H1 (cell line): ENCODE measurements at regions not wholly inside any gene's neighbourhood (a gene's known extent, or its start where the extent isn't known, plus 50 kb on each side); places are given as distances from the start of the nearest gene placed in this dataset.

Experiments used
- CTCF ChIA-PET: fragments of 300-600 bp; sonication (Branson Sonifier 250); formaldehyde crosslinking; loops from one replicate; lab custom pipeline; 2021; ENCODE audit not compliant: partially characterized antibody; lab: Charles Lee
- POLR2A ChIA-PET: fragments of 300-600 bp; sonication (Branson Sonifier 250); formaldehyde crosslinking; loops from one replicate; lab custom pipeline; 2021; ENCODE audit warnings: inconsistent platforms; ENCODE audit not compliant: partially characterized antibody; lab: Charles Lee
- DNase-seq, 2 experiments: peaks; one replicate each; pipeline versions ENCODE4 v3.0.0 to v3.0.0-alpha.2; 2010 to 2022; ENCODE audit warnings: low spot score in 2 of 2, low read depth in 1 of 2, mixed read lengths in 1 of 2
- FAIRE-seq: peaks from 2 replicates; lab custom pipeline; 2011; peaks lifted over from hg19 to GRCh38; lab: Jason Lieb, UNC
- H2AFZ ChIP-seq: 2 replicates; pipeline ENCODE4 v1.8.1; 2012; ENCODE audit warnings: low read length, inconsistent platforms
- H2AK5ac ChIP-seq: 2 replicates; pipeline ENCODE4 v1.6.1; 2013; ENCODE audit warnings: low read depth, low read length
- H2BK120ac ChIP-seq: replicated peaks from 2 replicates; pipeline ENCODE3; 2013; ENCODE audit warnings: low read depth, low read length, inconsistent platforms
- H2BK12ac ChIP-seq: 2 replicates; pipeline ENCODE4 v1.6.1; 2013; ENCODE audit warnings: low read depth, low read length
- H2BK15ac ChIP-seq: 2 replicates; pipeline ENCODE4 v1.6.1; 2013; ENCODE audit warnings: low read length
- H2BK20ac ChIP-seq: 2 replicates; pipeline ENCODE4 v1.6.1; 2013; ENCODE audit warnings: low read length
- H2BK5ac ChIP-seq: 2 replicates; pipeline ENCODE4 v1.6.1; 2013; ENCODE audit warnings: low read depth, low read length
- H3K14ac ChIP-seq: 2 replicates; pipeline ENCODE4 v1.6.1; 2013; ENCODE audit warnings: inconsistent platforms; ENCODE audit not compliant: insufficient read length
- H3K18ac ChIP-seq: 2 replicates; pipeline ENCODE4 v1.6.1; 2013; ENCODE audit warnings: low read length; ENCODE audit errors: extremely low read depth
- H3K23ac ChIP-seq: 2 replicates; pipeline ENCODE4 v1.6.1; 2013; ENCODE audit warnings: inconsistent platforms; ENCODE audit not compliant: insufficient read length
- H3K23me2 ChIP-seq: 2 replicates; pipeline ENCODE4 v1.6.1; 2013; ENCODE audit warnings: low read depth, low read length
- H3K27ac ChIP-seq: 2 replicates; pipeline ENCODE4 v1.6.1; 2011; ENCODE audit warnings: low read depth, low read length, inconsistent platforms
- H3K27me3 ChIP-seq, 4 experiments: replicated peaks in 1 of 4; 1 replicate in 1 of 4; 2 replicates in 3 of 4; pipeline versions ENCODE4 v1.6.1 to v1.8.1; 2011 to 2013; ENCODE audit warnings: low read length in 3 of 4, mild to moderate bottlenecking in 3 of 4, inconsistent platforms in 2 of 4, mixed read lengths in 2 of 4, moderate library complexity in 1 of 4; ENCODE audit not compliant: control insufficient read depth in 3 of 4, insufficient read depth in 3 of 4; ENCODE audit errors: extremely low read depth in 1 of 4
- H3K36me3 ChIP-seq, 4 experiments: 2 replicates each; pipeline versions ENCODE4 v1.6.1 to v1.8.1; 2011 to 2013; ENCODE audit warnings: mild to moderate bottlenecking in 4 of 4, low read length in 3 of 4, moderate library complexity in 2 of 4, control low read depth in 1 of 4, inconsistent platforms in 1 of 4; ENCODE audit not compliant: insufficient read depth in 4 of 4, control insufficient read depth in 2 of 4
- H3K4ac ChIP-seq: replicated peaks from 2 replicates; pipeline ENCODE3; 2013; ENCODE audit warnings: low read length, low read depth, mixed read lengths, inconsistent platforms; ENCODE audit not compliant: insufficient read length
- H3K4me1 ChIP-seq, 4 experiments: replicated peaks in 1 of 4; 1 replicate in 1 of 4; 2 replicates in 3 of 4; pipeline versions ENCODE4 v1.6.1 to v1.8.1; 2011 to 2013; ENCODE audit warnings: low read length in 3 of 4, inconsistent platforms in 2 of 4, mixed read lengths in 1 of 4; ENCODE audit not compliant: insufficient read depth in 4 of 4, control insufficient read depth in 3 of 4
- H3K4me2 ChIP-seq, 2 experiments: 2 replicates each; pipeline versions ENCODE4 v1.6.1 to v1.8.1; 2011 to 2013; ENCODE audit warnings: low read depth in 2 of 2, low read length in 2 of 2, control low read depth in 1 of 2, inconsistent platforms in 1 of 2, mild to moderate bottlenecking in 1 of 2; ENCODE audit not compliant: insufficient read depth in 1 of 2
- H3K4me3 ChIP-seq, 4 experiments: fragments of 200-600, 300-600 bp in 1 of 4; sonication (generic), shearing (Covaris generic), sonication (Bioruptor Twin) in 1 of 4; 2 replicates each; pipeline versions ENCODE4 v1.5.1 to v1.8.1; 2011 to 2016; ENCODE audit warnings: low read length in 4 of 4, low read depth in 3 of 4, control low read depth in 2 of 4, inconsistent platforms in 2 of 4, mild to moderate bottlenecking in 2 of 4, mixed read lengths in 1 of 4, moderate library complexity in 1 of 4; ENCODE audit not compliant: insufficient read depth in 2 of 4; ENCODE audit errors: extremely low read depth in 1 of 4
- H3K56ac ChIP-seq: replicated peaks from 2 replicates; pipeline ENCODE3; 2013; ENCODE audit warnings: low read depth, mild to moderate bottlenecking, mixed read lengths, low read length, inconsistent platforms; ENCODE audit not compliant: insufficient read length
- H3K79me1 ChIP-seq: 2 replicates; pipeline ENCODE4 v1.6.1; 2013; ENCODE audit warnings: low read depth, low read length, control low read depth
- H3K79me2 ChIP-seq, 2 experiments: 2 replicates each; pipeline versions ENCODE4 v1.6.1 to v1.8.1; 2012 to 2013; ENCODE audit warnings: low read length in 2 of 2, mild to moderate bottlenecking in 2 of 2, inconsistent platforms in 1 of 2; ENCODE audit not compliant: insufficient read depth in 2 of 2, control insufficient read depth in 1 of 2
- H3K9ac ChIP-seq, 4 experiments: replicated peaks in 1 of 4; 1 replicate in 1 of 4; 2 replicates in 3 of 4; pipeline versions ENCODE4 v1.6.1 to v1.8.1; 2011 to 2013; ENCODE audit warnings: low read depth in 3 of 4, low read length in 3 of 4, control low read depth in 2 of 4, mild to moderate bottlenecking in 2 of 4, moderate library complexity in 2 of 4, inconsistent platforms in 1 of 4; ENCODE audit errors: extremely low read depth in 1 of 4
- H3K9me3 ChIP-seq, 2 experiments: 2 replicates each; pipeline versions ENCODE4 v1.6.1 to v1.8.1; 2012 to 2013; ENCODE audit warnings: mild to moderate bottlenecking in 2 of 2, moderate library complexity in 2 of 2, control low read depth in 1 of 2, inconsistent platforms in 1 of 2, low read depth in 1 of 2, low read length in 1 of 2, mixed read lengths in 1 of 2; ENCODE audit not compliant: insufficient read depth in 2 of 2
- H4K20me1 ChIP-seq, 2 experiments: replicated peaks in 1 of 2; 2 replicates each; pipeline versions ENCODE3 to v1.8.1; 2011 to 2013; ENCODE audit warnings: inconsistent platforms in 2 of 2, low read length in 2 of 2, mild to moderate bottlenecking in 1 of 2; ENCODE audit not compliant: insufficient read depth in 2 of 2, control insufficient read depth in 1 of 2
- H4K5ac ChIP-seq: 2 replicates; pipeline ENCODE4 v1.6.1; 2013; ENCODE audit warnings: low read length, low read depth, mixed read lengths, inconsistent platforms; ENCODE audit not compliant: insufficient read length
- H4K8ac ChIP-seq: 2 replicates; pipeline ENCODE4 v1.8.0; 2013; ENCODE audit warnings: mild to moderate bottlenecking, moderate library complexity, low read length, inconsistent platforms; ENCODE audit not compliant: insufficient read depth; ENCODE audit errors: extremely low read depth
- H4K91ac ChIP-seq: replicated peaks from 2 replicates; pipeline ENCODE3; 2013; ENCODE audit warnings: low read length, mixed read lengths, inconsistent platforms; ENCODE audit not compliant: insufficient read length
- CBX5 ChIP-seq: fragments of 300-800, 300-1000 bp; sonication (generic); IDR thresholded peaks from 2 replicates; pipeline ENCODE4 v1.7.1; 2016; ENCODE audit warnings: antibody characterized with exemption, low read length, low read depth
- KDM1A ChIP-seq: fragments of 200-600, 300-600 bp; sonication (generic); IDR thresholded peaks from 2 replicates; pipeline ENCODE4 v1.7.1; 2016; ENCODE audit warnings: mild to moderate bottlenecking, low read length, borderline replicate concordance
- KDM5A ChIP-seq: fragments of 200-600 bp; IDR thresholded peaks from 2 replicates; pipeline ENCODE4 v1.7.1; 2012; ENCODE audit warnings: mild to moderate bottlenecking, low read length, inconsistent platforms, mixed read lengths
- RAD21 ChIP-seq, 2 experiments: IDR thresholded peaks in 1 of 2; conservative IDR thresholded peaks in 1 of 2; 2 replicates each; pipeline ENCODE4 v1.6.1; 2011; ENCODE audit warnings: low read depth in 2 of 2, low read length in 2 of 2, improper control_type of control experiment in 1 of 2, inconsistent platforms in 1 of 2, mild to moderate bottlenecking in 1 of 2, moderate library complexity in 1 of 2
- SUZ12 ChIP-seq: fragments of 200-600 bp; sonication (generic); IDR thresholded peaks from 2 replicates; pipeline ENCODE4 v1.6.1; 2012; ENCODE audit warnings: mild to moderate bottlenecking, inconsistent platforms, low read length, moderate library complexity, mixed read lengths
- TEAD4 ChIP-seq: IDR thresholded peaks from 2 replicates; pipeline ENCODE4 v1.6.1; 2012; ENCODE audit warnings: low read depth, low read length, inconsistent platforms, mixed read lengths
- WGBS, 2 experiments: shearing (Covaris generic) in 1 of 2; methylation state at CpG; one replicate each; pipeline versions ENCODE4 v1.1.6 to v1.1.7; 2013 to 2015; ENCODE audit warnings: low lambda C conversion rate in 2 of 2, mixed read lengths in 2 of 2, inconsistent platforms in 1 of 2, low coverage in 1 of 2, missing lambda C conversion rate in 1 of 2; ENCODE audit not compliant: insufficient replicate concordance in 2 of 2, insufficient coverage in 1 of 2, insufficient read length in 1 of 2; ENCODE audit errors: extremely low coverage in 1 of 2, missing lambda C conversion rate in 1 of 2; 5-methylcytosine and 5-hydroxymethylcytosine counted together
- TF ChIP-seq, protein P1 (sequence below), 3 experiments: IDR thresholded peaks; 1 replicate in 2 of 3; 2 replicates in 1 of 3; pipeline versions ENCODE4 v1.5.1 to v1.6.1; 2011; ENCODE audit warnings: low read length in 3 of 3, mild to moderate bottlenecking in 3 of 3, inconsistent platforms in 2 of 3, low read depth in 1 of 3, moderate library complexity in 1 of 3; ENCODE audit not compliant: insufficient read depth in 1 of 3; ENCODE audit errors: control extremely low read depth in 1 of 3
- TF ChIP-seq, protein P2 (sequence below): IDR thresholded peaks from 2 replicates; pipeline ENCODE4 v1.6.1; 2012; ENCODE audit warnings: low read length, inconsistent platforms
- TF ChIP-seq, protein P3 (sequence below): IDR thresholded peaks from 2 replicates; pipeline ENCODE4 v1.6.1; 2011; ENCODE audit warnings: low read depth, mild to moderate bottlenecking, low read length; ENCODE audit not compliant: insufficient read depth

DNA sequence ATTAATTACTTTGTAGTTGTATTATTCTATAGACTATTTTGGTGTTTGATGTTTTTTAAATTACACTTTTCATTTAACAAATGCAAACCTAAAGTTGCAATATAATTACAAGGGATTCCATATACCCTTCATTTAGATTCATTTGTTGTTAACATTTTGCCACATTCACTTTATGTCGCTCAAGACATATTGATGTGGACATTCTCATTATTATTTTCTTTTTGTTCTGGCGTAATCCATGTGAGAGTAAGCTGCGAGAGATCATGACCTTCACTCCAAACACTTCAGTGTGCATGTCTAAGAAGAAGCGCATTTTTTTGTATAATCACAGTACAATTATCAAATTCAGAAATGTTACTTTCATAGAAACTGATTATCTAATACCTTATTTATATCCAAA, 280.6 kb downstream of the CALCRL start:
- no peak overlapping the region for H4K91ac ChIP-seq
- no peak overlapping the region for H2AFZ ChIP-seq
- H3K36me3 ChIP-seq: no peaks in the 10 kb centered on the region
- no peaks in the 10 kb centered on the region for H3K79me2 ChIP-seq
- H3K23ac ChIP-seq: no peak overlapping the region
- no peak overlapping the region for H3K27ac ChIP-seq
- H2AK5ac ChIP-seq: no peak overlapping the region
- no peak overlapping the region for H4K5ac ChIP-seq
- H2BK120ac ChIP-seq: no peak overlapping the region
- no peaks in the 10 kb centered on the region for H3K4me1 ChIP-seq
- H2BK20ac ChIP-seq: no peak overlapping the region
- no peak overlapping the region for H2BK5ac ChIP-seq
- H4K8ac ChIP-seq: no peak overlapping the region
- no peak overlapping the region for H3K4me3 ChIP-seq
- H3K9me3 ChIP-seq: no peaks in the 10 kb centered on the region
- H3K4ac ChIP-seq: no peak overlapping the region
- no peak overlapping the region for H3K18ac ChIP-seq
- FAIRE-seq: no peak
- 91% methylated on average over 4 of the region's 4 CpGs; no CpG with 5 or more reads in 1 of the 2 experiments for WGBS, 2 experiments
- no peak overlapping the region for H3K4me2 ChIP-seq
- DNase-seq: no peak
- no peaks in the 10 kb centered on the region for H3K27me3 ChIP-seq
- ChIA-PET CTCF (interaction anchor here (0.7 to 2.4 kb wide), 2 partner anchors 10 to 266 kb away, joined by 3 to 9 read pairs; no protein-coding TSS in a partner anchor), POLR2A (no interaction called here)
- no peak overlapping the region for H3K56ac ChIP-seq
- H2BK15ac ChIP-seq: no peak overlapping the region
- H4K20me1 ChIP-seq: no peaks in the 10 kb centered on the region
- no peak overlapping the region for H2BK12ac ChIP-seq
- no peak overlapping the region for H3K14ac ChIP-seq
- no peaks in the 10 kb centered on the region for H3K23me2 ChIP-seq
- no peak overlapping the region for H3K9ac ChIP-seq
- no peaks in the 10 kb centered on the region for H3K79me1 ChIP-seq
- TF ChIP-seq KDM1A: no peak
- TF ChIP-seq CBX5: no peak
- no peak for TF ChIP-seq SUZ12
- TF ChIP-seq KDM5A: no peak
- no peak for TF ChIP-seq TEAD4
- TF ChIP-seq, protein P1, sequence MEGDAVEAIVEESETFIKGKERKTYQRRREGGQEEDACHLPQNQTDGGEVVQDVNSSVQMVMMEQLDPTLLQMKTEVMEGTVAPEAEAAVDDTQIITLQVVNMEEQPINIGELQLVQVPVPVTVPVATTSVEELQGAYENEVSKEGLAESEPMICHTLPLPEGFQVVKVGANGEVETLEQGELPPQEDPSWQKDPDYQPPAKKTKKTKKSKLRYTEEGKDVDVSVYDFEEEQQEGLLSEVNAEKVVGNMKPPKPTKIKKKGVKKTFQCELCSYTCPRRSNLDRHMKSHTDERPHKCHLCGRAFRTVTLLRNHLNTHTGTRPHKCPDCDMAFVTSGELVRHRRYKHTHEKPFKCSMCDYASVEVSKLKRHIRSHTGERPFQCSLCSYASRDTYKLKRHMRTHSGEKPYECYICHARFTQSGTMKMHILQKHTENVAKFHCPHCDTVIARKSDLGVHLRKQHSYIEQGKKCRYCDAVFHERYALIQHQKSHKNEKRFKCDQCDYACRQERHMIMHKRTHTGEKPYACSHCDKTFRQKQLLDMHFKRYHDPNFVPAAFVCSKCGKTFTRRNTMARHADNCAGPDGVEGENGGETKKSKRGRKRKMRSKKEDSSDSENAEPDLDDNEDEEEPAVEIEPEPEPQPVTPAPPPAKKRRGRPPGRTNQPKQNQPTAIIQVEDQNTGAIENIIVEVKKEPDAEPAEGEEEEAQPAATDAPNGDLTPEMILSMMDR (IDR thresholded peaks at IDR 0.05; ENCODE audit: control extremely low read depth in 1 of 3, insufficient read depth in 1 of 3, low read depth in 1 of 3, low read length in 3 of 3): no peak
- no peak for TF ChIP-seq RAD21 (IDR thresholded peaks at IDR 0.05 in 1 of 2, conservative IDR thresholded peaks at IDR 0.05 in 1 of 2; ENCODE audit: low read depth in 2 of 2, low read length in 2 of 2)
- TF ChIP-seq, protein P2, sequence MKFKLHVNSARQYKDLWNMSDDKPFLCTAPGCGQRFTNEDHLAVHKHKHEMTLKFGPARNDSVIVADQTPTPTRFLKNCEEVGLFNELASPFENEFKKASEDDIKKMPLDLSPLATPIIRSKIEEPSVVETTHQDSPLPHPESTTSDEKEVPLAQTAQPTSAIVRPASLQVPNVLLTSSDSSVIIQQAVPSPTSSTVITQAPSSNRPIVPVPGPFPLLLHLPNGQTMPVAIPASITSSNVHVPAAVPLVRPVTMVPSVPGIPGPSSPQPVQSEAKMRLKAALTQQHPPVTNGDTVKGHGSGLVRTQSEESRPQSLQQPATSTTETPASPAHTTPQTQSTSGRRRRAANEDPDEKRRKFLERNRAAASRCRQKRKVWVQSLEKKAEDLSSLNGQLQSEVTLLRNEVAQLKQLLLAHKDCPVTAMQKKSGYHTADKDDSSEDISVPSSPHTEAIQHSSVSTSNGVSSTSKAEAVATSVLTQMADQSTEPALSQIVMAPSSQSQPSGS: no peak
- TF ChIP-seq, protein P3, sequence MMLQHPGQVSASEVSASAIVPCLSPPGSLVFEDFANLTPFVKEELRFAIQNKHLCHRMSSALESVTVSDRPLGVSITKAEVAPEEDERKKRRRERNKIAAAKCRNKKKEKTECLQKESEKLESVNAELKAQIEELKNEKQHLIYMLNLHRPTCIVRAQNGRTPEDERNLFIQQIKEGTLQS: no peak
